ENCODE measurements at regions not wholly inside any gene's neighbourhood (a gene's known extent, or its start where the extent isn't known, plus 50 kb on each side); places are given as distances from the start of the nearest gene placed in this dataset.

DNA sequence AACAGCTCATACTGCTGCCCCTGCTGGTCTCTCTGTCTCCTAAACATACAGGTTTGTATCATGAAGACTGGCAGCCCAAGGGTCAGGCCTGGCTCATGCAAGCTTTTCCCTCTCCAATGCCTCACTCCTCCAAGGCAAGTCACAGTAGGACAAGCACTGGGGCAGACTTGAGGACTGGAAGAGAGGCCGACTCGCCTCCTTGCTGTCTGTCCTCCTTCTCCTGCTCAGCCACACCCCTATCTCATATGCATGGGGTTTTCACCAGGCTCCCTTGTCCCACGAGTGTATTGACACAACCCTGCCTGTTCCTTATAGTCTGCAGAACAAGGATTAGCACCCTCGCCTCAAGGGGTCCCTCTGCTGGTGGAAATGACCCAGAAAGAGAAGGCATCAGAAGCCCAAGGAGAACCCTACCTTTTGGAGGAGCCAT, 223.7 kb downstream of the SOX11 start:
- Histone ChIP-seq H3K9me2 (ENCODE audit: insufficient read depth) (no peaks in the 10 kb centered on the region), H3K27ac (no peak overlapping the region), H3K9me3 (ENCODE audit: insufficient read depth, low read depth) (no peaks in the 10 kb centered on the region), H3K4me2 (no peak overlapping the region), H3K4me3 (no peak overlapping the region), H4K20me1 (ENCODE audit: insufficient read depth) (no peaks in the 10 kb centered on the region), H3F3A (ENCODE audit: insufficient read depth, low read depth) (no peaks in the 10 kb centered on the region), H3K4me1 (replicated peaks; ENCODE audit: insufficient read depth) (no peaks in the 10 kb centered on the region), H3K27me3 (ENCODE audit: insufficient read depth, low read depth) (no peaks in the 10 kb centered on the region), H3K79me2 (ENCODE audit: low read depth) (no peaks in the 10 kb centered on the region), H2AFZ (no peak overlapping the region), H3K36me3 (ENCODE audit: low read depth) (no peaks in the 10 kb centered on the region)
- TF ChIP-seq CTCF (conservative IDR thresholded peaks at IDR 0.05) (peak; percentile 64), EZH2 (IDR thresholded peaks at IDR 0.05; ENCODE audit: low read depth) (no peak)
- POLR2A ChIA-PET (ENCODE audit: unreplicated experiment), result no interaction called here
- intact Hi-C loops (cut with micrococcal nuclease; ENCODE audit: unreplicated experiment), result loop anchor here (5.0 kb wide), 1 partner anchor 1959 kb away; no protein-coding TSS in a partner anchor
- DNase-seq, result peak in 1 of 2 experiments; percentile 3
- CTCF ChIA-PET, result interaction anchor here (0.6 kb wide), 1 partner anchor 1957 kb away, joined by 6 read pairs; no protein-coding TSS in a partner anchor
- BruUV-seq (replicated peaks), result no TSS peak

GRCh38 chr2:5921081-5921642, 229.0 kb downstream of the SOX11 start:
- no peaks in the 10 kb centered on the region for H3K4me1 ChIP-seq (replicated peaks; ENCODE audit: insufficient read depth)
- H3K36me3 ChIP-seq (ENCODE audit: low read depth), result no peaks in the 10 kb centered on the region
- ChIA-PET POLR2A (ENCODE audit: unreplicated experiment) (no interaction called here), CTCF (no interaction called here)
- no peaks in the 10 kb centered on the region for H4K20me1 ChIP-seq (ENCODE audit: insufficient read depth)
- H3K4me3 ChIP-seq, result no peak overlapping the region
- H3K4me2 ChIP-seq, result no peak overlapping the region
- no TSS peak for BruUV-seq (replicated peaks)
- intact Hi-C loops (cut with micrococcal nuclease; ENCODE audit: unreplicated experiment), result no loop called here
- H3F3A ChIP-seq (ENCODE audit: insufficient read depth, low read depth), result no peaks in the 10 kb centered on the region
- TF ChIP-seq EZH2 (IDR thresholded peaks at IDR 0.05; ENCODE audit: low read depth), result no peak
- no peak for TF ChIP-seq CTCF (conservative IDR thresholded peaks at IDR 0.05)
- no peaks in the 10 kb centered on the region for H3K79me2 ChIP-seq (ENCODE audit: low read depth)
- no peak overlapping the region for H3K27ac ChIP-seq
- peaks cover 20% of the 10 kb centered on the region; the same call in 1 of the 2 replicates for H3K27me3 ChIP-seq (ENCODE audit: insufficient read depth, low read depth)
- no peak for DNase-seq
- H3K9me3 ChIP-seq (ENCODE audit: insufficient read depth, low read depth), result no peaks in the 10 kb centered on the region
- H3K9me2 ChIP-seq (ENCODE audit: insufficient read depth), result no peaks in the 10 kb centered on the region
- H2AFZ ChIP-seq, result no peak overlapping the region

DNA sequence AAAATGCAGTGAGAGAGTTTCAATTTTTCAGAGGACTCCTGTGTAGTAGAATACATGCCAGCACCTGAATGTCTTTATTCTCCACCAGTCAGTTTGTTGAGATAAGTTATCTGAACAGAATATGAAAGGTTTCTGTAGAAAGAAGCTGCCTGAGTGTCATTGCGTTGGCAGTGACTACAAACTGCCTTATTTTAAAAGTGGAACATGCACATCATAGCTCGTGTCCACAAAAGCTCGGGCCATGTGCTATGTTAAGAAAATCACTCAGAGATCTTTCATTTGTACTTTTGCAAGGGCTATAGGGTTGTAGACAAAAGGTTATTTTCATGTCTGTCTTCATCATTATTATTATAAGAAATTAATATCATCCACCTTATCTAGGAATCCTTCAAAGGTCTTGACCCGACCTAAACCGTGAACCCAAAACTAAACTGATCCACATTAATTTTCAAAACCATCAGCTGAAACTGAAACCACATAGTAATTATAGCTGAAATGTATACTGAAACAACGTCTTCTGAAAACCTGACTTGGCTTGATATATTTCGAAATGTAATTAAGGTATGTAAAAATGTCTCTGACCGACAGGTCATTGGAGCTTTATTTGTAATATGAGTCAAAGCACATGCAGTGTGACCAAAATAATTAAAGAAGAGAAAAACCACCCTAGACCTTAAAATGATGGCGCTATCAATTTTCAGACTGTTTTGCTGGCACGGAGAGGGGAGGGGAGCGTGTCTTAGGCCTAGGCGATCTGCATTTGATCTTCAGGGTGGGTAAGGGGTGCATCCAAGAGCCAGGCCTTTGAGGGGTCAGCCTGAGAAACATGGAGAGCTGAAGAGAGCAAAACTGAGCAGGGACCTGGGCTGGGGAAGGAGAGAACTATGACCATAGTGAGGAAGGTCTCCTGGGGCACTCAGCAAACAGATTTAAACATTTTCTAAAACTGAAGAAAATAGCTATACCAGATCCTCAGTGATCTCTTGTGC, 232.1 kb downstream of the SOX11 start:
- no peaks in the 10 kb centered on the region for H3K36me3 ChIP-seq (ENCODE audit: low read depth)
- CTCF ChIA-PET, result no interaction called here
- intact Hi-C loops (cut with micrococcal nuclease; ENCODE audit: unreplicated experiment), result no loop called here
- no peaks in the 10 kb centered on the region for H3K9me2 ChIP-seq (ENCODE audit: insufficient read depth)
- no peak for DNase-seq
- H3K4me2 ChIP-seq, result no peak overlapping the region
- POLR2A ChIA-PET (ENCODE audit: unreplicated experiment), result no interaction called here
- H4K20me1 ChIP-seq (ENCODE audit: insufficient read depth), result no peaks in the 10 kb centered on the region
- no peaks in the 10 kb centered on the region for H3F3A ChIP-seq (ENCODE audit: insufficient read depth, low read depth)
- no peak overlapping the region for H3K4me3 ChIP-seq
- peaks cover 20% of the 10 kb centered on the region; the same call in 1 of the 2 replicates for H3K27me3 ChIP-seq (ENCODE audit: insufficient read depth, low read depth)
- H3K9me3 ChIP-seq (ENCODE audit: insufficient read depth, low read depth), result no peaks in the 10 kb centered on the region
- no peak for TF ChIP-seq EZH2 (IDR thresholded peaks at IDR 0.05; ENCODE audit: low read depth)
- no peak for TF ChIP-seq CTCF (conservative IDR thresholded peaks at IDR 0.05)
- H3K27ac ChIP-seq, result no peak overlapping the region
- H3K79me2 ChIP-seq (ENCODE audit: low read depth), result no peaks in the 10 kb centered on the region
- H3K4me1 ChIP-seq (replicated peaks; ENCODE audit: insufficient read depth), result no peaks in the 10 kb centered on the region
- no peak overlapping the region for H2AFZ ChIP-seq
- no TSS peak for BruUV-seq (replicated peaks)

Data from PC-9 (cell line).